MM.1S (cell line): ENCODE measurements at regions not wholly inside any gene's neighbourhood (a gene's known extent, or its start where the extent isn't known, plus 50 kb on each side); places are given as distances from the start of the nearest gene placed in this dataset.

Source experiments
- DNase-seq: peaks from one replicate; pipeline ENCODE4 v3.0.0-alpha.2; 2015
- H2AFZ ChIP-seq: fragments of 300-600 bp; sonication (generic); 2 replicates; pipeline ENCODE4 v1.6.0; 2016; ENCODE audit warnings: antibody characterized with exemption, low read length
- H3F3A ChIP-seq: fragments of 300-600 bp; sonication (generic); 2 replicates; pipeline ENCODE4 v1.6.1; 2016; ENCODE audit warnings: mild to moderate bottlenecking, antibody characterized with exemption, low read length, moderate library complexity, mixed read lengths; ENCODE audit not compliant: insufficient read depth
- H3K27ac ChIP-seq: fragments of 300-600 bp; sonication (generic); 2 replicates; pipeline ENCODE4 v1.5.1; 2016; ENCODE audit warnings: mild to moderate bottlenecking, low read length
- H3K27me3 ChIP-seq: fragments of 300-600 bp; sonication (generic); replicated peaks from 2 replicates; pipeline ENCODE4 v1.6.0; 2016; ENCODE audit warnings: low read length; ENCODE audit not compliant: insufficient read depth
- H3K36me3 ChIP-seq: fragments of 300-600 bp; sonication (generic); replicated peaks from 2 replicates; pipeline ENCODE4 v1.6.1; 2016; ENCODE audit warnings: mild to moderate bottlenecking, low read length, mixed read lengths; ENCODE audit not compliant: insufficient read depth
- H3K4me1 ChIP-seq: fragments of 300-600 bp; sonication (generic); 2 replicates; pipeline ENCODE4 v1.6.1; 2016; ENCODE audit warnings: low read length, mixed read lengths
- H3K4me2 ChIP-seq: fragments of 300-600 bp; sonication (generic); 2 replicates; pipeline ENCODE4 v1.6.0; 2016; ENCODE audit warnings: low read depth, low read length
- H3K4me3 ChIP-seq: fragments of 300-600 bp; sonication (generic); 2 replicates; pipeline ENCODE4 v1.5.1; 2016; ENCODE audit warnings: low read length, mixed read lengths
- H3K79me2 ChIP-seq: fragments of 300-600 bp; sonication (generic); 2 replicates; pipeline ENCODE4 v1.6.1; 2016; ENCODE audit warnings: mixed run types, low read length, mixed read lengths
- H3K9ac ChIP-seq: fragments of 300-600 bp; sonication (generic); 2 replicates; pipeline ENCODE4 v1.6.1; 2016; ENCODE audit warnings: low read length, mixed read lengths
- H3K9me2 ChIP-seq: fragments of 300-600 bp; sonication (generic); replicated peaks from 2 replicates; pipeline ENCODE4 v1.6.1; 2016; ENCODE audit warnings: mild to moderate bottlenecking, low read length, mixed read lengths; ENCODE audit not compliant: insufficient read depth
- H3K9me3 ChIP-seq: fragments of 300-600 bp; sonication (generic); replicated peaks from 2 replicates; pipeline ENCODE4 v1.6.1; 2016; ENCODE audit warnings: mild to moderate bottlenecking, low read length, mixed read lengths; ENCODE audit not compliant: insufficient read depth
- H4K20me1 ChIP-seq: fragments of 300-600 bp; sonication (generic); 2 replicates; pipeline ENCODE4 v1.6.1; 2016; ENCODE audit warnings: mild to moderate bottlenecking, low read length, moderate library complexity, mixed read lengths; ENCODE audit not compliant: insufficient read depth
- EZH2 ChIP-seq: fragments of 300-600 bp; sonication (generic); optimal IDR thresholded peaks from 2 replicates; pipeline ENCODE3; 2017; ENCODE audit warnings: low read depth, mild to moderate bottlenecking, antibody characterized with exemption, low read length, mixed read lengths
- EZH2phosphoT487 ChIP-seq: fragments of 300-600 bp; sonication (generic); IDR thresholded peaks from 2 replicates; pipeline ENCODE4 v1.6.1; 2018; ENCODE audit warnings: antibody characterized with exemption, low read length
- TF ChIP-seq, protein P1 (sequence below): fragments of 300-600 bp; sonication (generic); IDR thresholded peaks from 2 replicates; pipeline ENCODE4 v1.5.1; 2016; ENCODE audit warnings: antibody characterized with exemption, low read length, mixed read lengths

DNA sequence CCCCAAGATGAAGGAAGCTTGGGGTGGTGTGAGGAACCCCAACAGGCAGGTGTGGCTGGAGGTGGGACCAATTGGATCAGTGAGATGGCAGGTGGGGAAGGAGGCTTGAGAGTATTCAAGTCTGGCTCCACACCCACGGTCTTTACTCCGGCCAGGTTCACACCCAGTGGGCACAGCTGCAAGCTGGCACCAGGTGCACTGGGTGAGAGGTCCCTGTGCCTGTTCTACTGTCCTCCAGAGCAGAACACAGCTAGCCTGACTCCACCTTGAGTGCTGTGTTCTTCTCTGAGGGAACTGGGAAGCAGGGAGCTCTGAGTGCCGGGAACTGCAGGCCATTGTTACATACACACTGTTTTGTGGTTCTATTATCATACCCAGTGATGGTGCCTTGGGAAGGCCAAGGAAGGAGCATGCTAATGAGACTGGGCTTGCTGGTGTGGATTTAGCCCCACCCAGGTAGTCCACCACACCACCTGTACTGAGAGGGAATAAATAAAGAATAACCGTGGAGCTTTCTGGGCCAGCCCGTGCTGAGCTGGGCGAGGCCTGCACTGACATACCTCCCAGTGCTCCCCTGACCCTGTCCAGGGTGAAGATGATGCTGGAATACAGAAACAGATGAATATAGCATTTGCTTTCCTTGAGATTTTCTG lies 93.4 kb downstream of the ABHD5 start:
- Histone ChIP-seq H3K4me2 (no peak overlapping the region), H3K79me2 (no peaks in the 10 kb centered on the region), H3K4me1 (no peaks in the 10 kb centered on the region), H3K4me3 (no peak overlapping the region), H3K27ac (no peak overlapping the region), H2AFZ (no peak overlapping the region), H3K27me3 (no peaks in the 10 kb centered on the region), H3F3A (no peaks in the 10 kb centered on the region), H4K20me1 (no peaks in the 10 kb centered on the region), H3K36me3 (no peaks in the 10 kb centered on the region), H3K9me3 (no peaks in the 10 kb centered on the region), H3K9ac (no peak overlapping the region), H3K9me2 (no peaks in the 10 kb centered on the region)
- no peak for DNase-seq
- TF ChIP-seq EZH2 = no peak

GRCh38 chr3:43784640-43785011 lies 93.9 kb downstream of the ABHD5 start:
- Histone ChIP-seq H3K27ac (no peak overlapping the region), H2AFZ (no peak overlapping the region), H3K36me3 (no peaks in the 10 kb centered on the region), H3K9me3 (no peaks in the 10 kb centered on the region), H3K9ac (no peak overlapping the region), H4K20me1 (no peaks in the 10 kb centered on the region), H3K4me2 (no peak overlapping the region), H3F3A (no peaks in the 10 kb centered on the region), H3K79me2 (no peaks in the 10 kb centered on the region), H3K4me1 (no peaks in the 10 kb centered on the region), H3K27me3 (no peaks in the 10 kb centered on the region), H3K4me3 (no peak overlapping the region), H3K9me2 (no peaks in the 10 kb centered on the region)
- no peak for DNase-seq
- no peak for TF ChIP-seq EZH2

- no peaks in the 10 kb centered on the region for H3K9me3 ChIP-seq
- H3F3A ChIP-seq = no peaks in the 10 kb centered on the region
- H4K20me1 ChIP-seq = no peaks in the 10 kb centered on the region
- no peak overlapping the region for H2AFZ ChIP-seq
- no peaks in the 10 kb centered on the region for H3K27me3 ChIP-seq
- no peaks in the 10 kb centered on the region for H3K36me3 ChIP-seq
- TF ChIP-seq, protein P1, sequence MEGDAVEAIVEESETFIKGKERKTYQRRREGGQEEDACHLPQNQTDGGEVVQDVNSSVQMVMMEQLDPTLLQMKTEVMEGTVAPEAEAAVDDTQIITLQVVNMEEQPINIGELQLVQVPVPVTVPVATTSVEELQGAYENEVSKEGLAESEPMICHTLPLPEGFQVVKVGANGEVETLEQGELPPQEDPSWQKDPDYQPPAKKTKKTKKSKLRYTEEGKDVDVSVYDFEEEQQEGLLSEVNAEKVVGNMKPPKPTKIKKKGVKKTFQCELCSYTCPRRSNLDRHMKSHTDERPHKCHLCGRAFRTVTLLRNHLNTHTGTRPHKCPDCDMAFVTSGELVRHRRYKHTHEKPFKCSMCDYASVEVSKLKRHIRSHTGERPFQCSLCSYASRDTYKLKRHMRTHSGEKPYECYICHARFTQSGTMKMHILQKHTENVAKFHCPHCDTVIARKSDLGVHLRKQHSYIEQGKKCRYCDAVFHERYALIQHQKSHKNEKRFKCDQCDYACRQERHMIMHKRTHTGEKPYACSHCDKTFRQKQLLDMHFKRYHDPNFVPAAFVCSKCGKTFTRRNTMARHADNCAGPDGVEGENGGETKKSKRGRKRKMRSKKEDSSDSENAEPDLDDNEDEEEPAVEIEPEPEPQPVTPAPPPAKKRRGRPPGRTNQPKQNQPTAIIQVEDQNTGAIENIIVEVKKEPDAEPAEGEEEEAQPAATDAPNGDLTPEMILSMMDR = no peak
- TF ChIP-seq EZH2 (no peak), EZH2phosphoT487 (no peak)
- H3K9ac ChIP-seq = no peak overlapping the region
- H3K9me2 ChIP-seq = no peaks in the 10 kb centered on the region
- DNase-seq = no peak
- no peaks in the 10 kb centered on the region for H3K79me2 ChIP-seq
- H3K4me3 ChIP-seq = no peak overlapping the region
- no peak overlapping the region for H3K27ac ChIP-seq
- no peak overlapping the region for H3K4me2 ChIP-seq
- H3K4me1 ChIP-seq = no peaks in the 10 kb centered on the region
These were observed 94.8 kb downstream of the ABHD5 start for GRCh38 chr3:43785551-43785950.

GRCh38 chr3:43786102-43786501 lies 95.4 kb downstream of the ABHD5 start:
- Histone ChIP-seq H2AFZ (no peak overlapping the region), H3K4me2 (no peak overlapping the region), H3K9ac (no peak overlapping the region), H3K27ac (no peak overlapping the region), H3K4me3 (no peak overlapping the region), H3F3A (no peaks in the 10 kb centered on the region), H3K9me2 (no peaks in the 10 kb centered on the region), H3K27me3 (no peaks in the 10 kb centered on the region), H3K79me2 (no peaks in the 10 kb centered on the region), H3K36me3 (no peaks in the 10 kb centered on the region), H3K4me1 (no peaks in the 10 kb centered on the region), H3K9me3 (no peaks in the 10 kb centered on the region), H4K20me1 (no peaks in the 10 kb centered on the region)
- DNase-seq = no peak
- TF ChIP-seq EZH2 (no peak), EZH2phosphoT487 (no peak)
- TF ChIP-seq, protein P1 = no peak
